Memory B cell (primary cell): ENCODE measurements at regions not wholly inside any gene's neighbourhood (a gene's known extent, or its start where the extent isn't known, plus 50 kb on each side); places are given as distances from the start of the nearest gene placed in this dataset.
A peak's percentile ranks its signal among the peaks of the same experiment; 100 is the strongest.
"Not testable (repeated sequence)": the region's sequence is repeated elsewhere in the genome, so short reads cannot be mapped to it uniquely, and the experiment has no call there.

ENCODE experiments used
- ATAC-seq: fragments of 150-1000 bp; cut with Tn5 transposase; 2 replicates; pipeline ENCODE4 v1.10.0; 2021; ENCODE audit warnings: low read depth, mild to moderate bottlenecking, moderate library complexity
- DNase-seq, 2 donors: peaks; one replicate each; pipeline ENCODE4 v3.0.0; 2022; ENCODE audit warnings: low spot score in 2 of 2
- H3K27ac Mint-ChIP-seq: one replicate; pipeline ENCODE4 v1.8.0; 2022; ENCODE audit warnings: mild to moderate bottlenecking, moderate library complexity, mixed read lengths
- H3K27me3 Mint-ChIP-seq: one replicate; pipeline ENCODE4 v1.8.0; 2022; ENCODE audit warnings: mixed read lengths
- H3K36me3 Mint-ChIP-seq: one replicate; pipeline ENCODE4 v1.8.0; 2022; ENCODE audit warnings: mild to moderate bottlenecking, mixed read lengths
- H3K4me1 Mint-ChIP-seq: one replicate; pipeline ENCODE4 v1.8.0; 2022; ENCODE audit warnings: mixed read lengths
- H3K4me3 Mint-ChIP-seq: one replicate; pipeline ENCODE4 v1.8.0; 2022; ENCODE audit warnings: mild to moderate bottlenecking, moderate library complexity, mixed read lengths
- H3K9me3 Mint-ChIP-seq: one replicate; pipeline ENCODE4 v1.8.0; 2022; ENCODE audit warnings: mixed read lengths

- H3K4me3 Mint-ChIP-seq, H3K36me3 Mint-ChIP-seq, ATAC-seq, DNase-seq, H3K4me1 Mint-ChIP-seq, H3K9me3 Mint-ChIP-seq, H3K27ac Mint-ChIP-seq: not testable (repeated sequence)
- H3K27me3 Mint-ChIP-seq: peaks cover 14% of the 10 kb centered on the region
These were observed 60.3 kb upstream of the NMU start for GRCh38 chr4:55696424-55696823.

DNA sequence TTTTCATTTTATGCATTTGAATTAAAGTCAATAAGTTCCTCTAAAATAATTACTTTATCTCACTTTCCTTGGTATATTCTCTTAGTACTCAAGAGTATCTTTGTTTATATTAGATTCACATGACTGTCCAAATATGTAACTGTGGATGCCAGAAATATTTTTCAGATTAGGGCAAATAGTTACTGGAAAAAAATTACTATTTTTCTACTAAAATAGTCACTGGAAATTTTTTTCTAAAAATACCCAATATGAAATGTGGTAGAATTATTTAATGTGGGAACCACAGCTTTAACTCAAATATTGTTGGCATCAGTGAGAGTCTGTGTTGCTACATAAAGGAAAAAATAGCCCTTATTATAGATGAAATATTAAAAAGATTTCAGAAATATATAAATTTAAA is 70.4 kb upstream of the NMU start:
- Mint-ChIP-seq H3K27ac (no peak overlapping the region), H3K27me3 (peaks cover 2% of the 10 kb centered on the region), H3K9me3 (no peaks in the 10 kb centered on the region), H3K4me1 (no peaks in the 10 kb centered on the region), H3K4me3 (no peak overlapping the region), H3K36me3 (no peaks in the 10 kb centered on the region)
- DNase-seq: no peak
- ATAC-seq: no peak

- H3K27ac Mint-ChIP-seq: no peak overlapping the region
These were observed 71.4 kb upstream of the NMU start for GRCh38 chr4:55707507-55707906.

GRCh38 chr4:55707991-55708390 is 71.9 kb upstream of the NMU start:
- not testable (repeated sequence) for H3K4me3 Mint-ChIP-seq, H3K4me1 Mint-ChIP-seq, ATAC-seq, H3K27ac Mint-ChIP-seq, H3K27me3 Mint-ChIP-seq, H3K9me3 Mint-ChIP-seq, H3K36me3 Mint-ChIP-seq, DNase-seq

More at GRCh38 chr4:55707507-55707906, 71.4 kb upstream of the NMU start:
- H3K4me3 Mint-ChIP-seq: no peak overlapping the region
- no peaks in the 10 kb centered on the region for H3K36me3 Mint-ChIP-seq
- H3K9me3 Mint-ChIP-seq: no peaks in the 10 kb centered on the region
- no peaks in the 10 kb centered on the region for H3K4me1 Mint-ChIP-seq
- ATAC-seq: no peak
- no peak for DNase-seq
- H3K27me3 Mint-ChIP-seq: peaks cover 2% of the 10 kb centered on the region

GRCh38 chr4:55712835-55713234 is 76.7 kb upstream of the NMU start:
- H3K9me3 Mint-ChIP-seq: not testable (repeated sequence)

DNA sequence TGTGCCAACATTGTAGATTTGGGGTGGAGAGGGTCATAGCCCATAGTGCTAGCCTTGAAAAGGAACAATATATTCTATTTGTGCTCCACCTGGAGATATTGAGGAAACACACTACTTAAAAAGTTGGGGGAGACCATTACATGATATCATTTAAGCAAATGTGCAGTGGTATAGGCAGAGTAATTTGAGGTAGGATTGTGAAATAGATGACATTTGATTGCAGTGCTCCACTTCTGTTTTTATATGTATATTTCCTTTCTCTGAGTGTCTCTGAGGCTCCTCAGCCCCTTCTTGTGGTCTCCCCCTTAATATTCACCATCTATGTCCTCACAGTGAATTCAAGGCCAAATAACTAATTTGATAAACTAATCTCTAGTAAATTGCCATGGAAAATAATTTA is 85.6 kb upstream of the NMU start:
- Mint-ChIP-seq H3K9me3 (peaks cover under 1% of the 10 kb centered on the region), H3K27me3 (no peaks in the 10 kb centered on the region), H3K4me1 (no peaks in the 10 kb centered on the region), H3K4me3 (no peak overlapping the region), H3K36me3 (no peaks in the 10 kb centered on the region), H3K27ac (no peak overlapping the region)
- ATAC-seq (no peak), DNase-seq (no peak)

More at GRCh38 chr4:55712835-55713234, 76.7 kb upstream of the NMU start:
- DNase-seq, H3K27ac Mint-ChIP-seq, ATAC-seq, H3K36me3 Mint-ChIP-seq, H3K27me3 Mint-ChIP-seq, H3K4me3 Mint-ChIP-seq, H3K4me1 Mint-ChIP-seq: not testable (repeated sequence)

DNA sequence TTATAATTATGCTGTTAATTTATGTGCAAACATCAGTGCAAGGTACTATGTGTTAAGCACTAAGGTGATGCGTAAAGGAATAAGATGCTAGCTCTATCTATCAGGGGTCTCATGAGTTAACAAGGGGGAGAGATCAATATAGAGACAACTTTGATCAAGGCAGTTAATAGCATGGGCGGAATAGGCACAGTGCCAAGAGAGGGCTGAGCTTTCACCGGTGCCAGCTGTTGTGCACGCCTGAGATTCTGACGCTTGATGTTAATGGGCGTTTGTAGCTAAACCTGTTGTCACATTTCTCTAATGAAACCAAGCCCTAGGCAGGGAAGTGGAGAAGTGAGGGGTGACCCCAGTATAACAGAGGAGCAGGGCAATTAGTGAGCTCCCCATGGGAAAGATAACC is 86.0 kb upstream of the NMU start:
- Mint-ChIP-seq H3K27me3 (no peaks in the 10 kb centered on the region), H3K4me3 (no peak overlapping the region), H3K9me3 (peaks cover 1% of the 10 kb centered on the region), H3K27ac (no peak overlapping the region), H3K4me1 (no peaks in the 10 kb centered on the region), H3K36me3 (no peaks in the 10 kb centered on the region)
- ATAC-seq (no peak), DNase-seq (no peak)

GRCh38 chr4:55723403-55723802 is 87.3 kb upstream of the NMU start:
- no peaks in the 10 kb centered on the region for H3K27me3 Mint-ChIP-seq
- no peaks in the 10 kb centered on the region for H3K36me3 Mint-ChIP-seq
- no peak overlapping the region for H3K4me3 Mint-ChIP-seq
- H3K4me1 Mint-ChIP-seq: no peaks in the 10 kb centered on the region
- H3K27ac Mint-ChIP-seq: no peak overlapping the region
- DNase-seq (no peak), ATAC-seq (no peak)
- peaks cover 1% of the 10 kb centered on the region for H3K9me3 Mint-ChIP-seq

GRCh38 chr4:55725057-55725456 is 89.0 kb upstream of the NMU start:
- no peak overlapping the region for H3K4me3 Mint-ChIP-seq
- H3K4me1 Mint-ChIP-seq: no peaks in the 10 kb centered on the region
- no peak for DNase-seq
- no peaks in the 10 kb centered on the region for H3K36me3 Mint-ChIP-seq
- H3K27me3 Mint-ChIP-seq: peaks cover 2% of the 10 kb centered on the region
- peak; percentile 47 for ATAC-seq
- no peak overlapping the region for H3K27ac Mint-ChIP-seq
- peaks cover 1% of the 10 kb centered on the region for H3K9me3 Mint-ChIP-seq

DNA sequence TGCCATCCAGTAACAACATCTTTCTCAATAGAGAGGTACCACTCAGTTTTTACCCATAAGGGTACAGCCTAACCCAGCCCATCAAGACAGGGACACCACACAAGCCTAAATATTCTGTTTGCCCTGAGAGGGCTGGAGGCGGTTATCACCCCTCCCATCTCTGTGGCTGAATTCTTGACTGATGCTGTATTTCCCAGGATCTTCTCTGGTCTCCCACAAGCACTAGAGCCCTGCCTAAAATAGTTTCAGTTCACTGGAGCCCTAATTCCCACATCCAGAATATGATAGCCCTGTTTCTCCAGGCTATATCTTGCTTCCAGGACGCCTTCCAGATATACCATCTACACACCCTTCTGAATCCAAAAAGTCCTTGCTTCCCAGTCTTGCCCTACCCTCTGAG is 91.6 kb upstream of the NMU start:
- Mint-ChIP-seq H3K27ac (no peak overlapping the region), H3K27me3 (peaks cover 5% of the 10 kb centered on the region), H3K4me1 (no peaks in the 10 kb centered on the region), H3K36me3 (no peaks in the 10 kb centered on the region), H3K9me3 (peaks cover 1% of the 10 kb centered on the region), H3K4me3 (no peak overlapping the region)
- no peak for ATAC-seq
- no peak for DNase-seq

GRCh38 chr4:55729351-55730279 is 90.0 kb upstream of the EXOC1L start:
- H3K4me1 Mint-ChIP-seq: no peaks in the 10 kb centered on the region
- H3K4me3 Mint-ChIP-seq: no peak overlapping the region
- H3K27ac Mint-ChIP-seq: no peak overlapping the region
- DNase-seq (no peak), ATAC-seq (no peak)
- H3K36me3 Mint-ChIP-seq: no peaks in the 10 kb centered on the region
- H3K27me3 Mint-ChIP-seq: peaks cover 5% of the 10 kb centered on the region
- H3K9me3 Mint-ChIP-seq: peaks cover 1% of the 10 kb centered on the region

GRCh38 chr4:55730280-55730931 is 89.2 kb upstream of the EXOC1L start:
- ATAC-seq (no peak), DNase-seq (no peak)
- Mint-ChIP-seq H3K27ac (no peak overlapping the region), H3K4me3 (no peak overlapping the region), H3K27me3 (peaks cover 7% of the 10 kb centered on the region), H3K9me3 (peaks cover 1% of the 10 kb centered on the region), H3K36me3 (no peaks in the 10 kb centered on the region), H3K4me1 (no peaks in the 10 kb centered on the region)

- no peaks in the 10 kb centered on the region for H3K36me3 Mint-ChIP-seq
- peaks cover 4% of the 10 kb centered on the region for H3K4me1 Mint-ChIP-seq
- no peak for ATAC-seq
- H3K27ac Mint-ChIP-seq: no peak overlapping the region
- peaks cover 12% of the 10 kb centered on the region for H3K27me3 Mint-ChIP-seq
- DNase-seq: no peak
- no peak overlapping the region for H3K4me3 Mint-ChIP-seq
- H3K9me3 Mint-ChIP-seq: no peaks in the 10 kb centered on the region
These were observed 87.6 kb upstream of the EXOC1L start for GRCh38 chr4:55731959-55732358.

DNA sequence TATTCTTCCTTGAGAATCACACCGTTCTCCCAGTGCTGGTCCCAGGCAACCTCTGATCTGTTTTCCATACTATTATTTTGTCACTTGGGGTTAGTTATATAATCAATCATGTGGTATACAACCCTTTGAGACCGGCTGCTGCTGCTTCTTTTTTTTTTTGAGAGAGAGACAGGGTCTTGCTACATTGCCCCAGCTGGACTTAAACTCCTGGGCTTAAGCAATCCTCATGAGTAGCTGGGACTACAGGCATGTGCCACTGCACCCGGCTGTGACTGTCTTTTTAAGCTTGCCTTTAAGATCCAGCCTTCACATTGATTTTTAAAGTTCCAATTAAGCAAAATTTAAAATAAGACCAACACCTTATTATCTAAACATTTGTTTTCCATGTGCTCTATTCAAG is 86.7 kb upstream of the EXOC1L start:
- Mint-ChIP-seq H3K9me3 (no peaks in the 10 kb centered on the region), H3K27ac (no peak overlapping the region)

More for the DNA sequence above, 86.7 kb upstream of the EXOC1L start:
- Mint-ChIP-seq H3K4me3 (no peak overlapping the region), H3K36me3 (no peaks in the 10 kb centered on the region), H3K4me1 (peaks cover 4% of the 10 kb centered on the region), H3K27me3 (peaks cover 15% of the 10 kb centered on the region)
- no peak for DNase-seq
- no peak for ATAC-seq
